Adrenal gland (tissue), 5 donors: ENCODE measurements at regions not wholly inside any gene's neighbourhood (a gene's known extent, or its start where the extent isn't known, plus 50 kb on each side); places are given as distances from the start of the nearest gene placed in this dataset.

Experiments used
- CTCF ChIP-seq, 6 experiments: fragments of 450-650 bp in 4 of 6; fragments of 200-600 bp in 2 of 6; sonication (generic) in 1 of 6; IDR thresholded peaks; 1 replicate in 5 of 6; 2 replicates in 1 of 6; pipeline versions ENCODE4 v1.5.1 to v1.8.0; 2016 to 2021; ENCODE audit warnings: antibody characterized with exemption in 6 of 6, mild to moderate bottlenecking in 2 of 6, moderate library complexity in 1 of 6
- POLR2A ChIP-seq, 2 donors: fragments of 450-650 bp; IDR thresholded peaks; one replicate each; pipeline ENCODE4 v1.6.1; 2017; ENCODE audit warnings: antibody characterized with exemption in 2 of 2, mild to moderate bottlenecking in 2 of 2, moderate library complexity in 1 of 2
- donor health status: DM: no; HTN: no; CAD: no.

DNA sequence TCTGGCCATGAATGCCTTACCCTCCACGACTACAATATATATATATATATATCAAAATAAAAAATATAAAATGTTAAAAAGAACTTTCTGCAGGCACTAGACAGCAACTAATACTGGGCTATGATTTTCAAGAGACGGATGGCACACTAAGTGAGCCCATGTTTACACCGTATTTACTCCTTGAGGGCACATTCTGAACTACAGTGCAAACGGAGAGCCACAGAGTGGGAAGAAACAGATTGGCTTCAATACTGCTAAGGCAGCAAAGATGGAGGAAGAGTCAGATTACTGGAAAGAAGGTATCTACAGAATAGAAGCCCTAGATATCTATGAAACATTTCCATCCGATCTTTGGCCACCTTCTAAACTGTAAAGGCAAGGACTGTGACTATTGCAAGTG lies 330.3 kb downstream of the HTR1B start:
- no peak for TF ChIP-seq CTCF (IDR thresholded peaks at IDR 0.05)
- no peak for TF ChIP-seq POLR2A (IDR thresholded peaks at IDR 0.05)
